Astrocyte of the spinal cord (primary cell): ENCODE measurements at regions not wholly inside any gene's neighbourhood (a gene's known extent, or its start where the extent isn't known, plus 50 kb on each side); places are given as distances from the start of the nearest gene placed in this dataset.
A peak's percentile ranks its signal among the peaks of the same experiment; 100 is the strongest.

Experiments
- DNase-seq: peaks from one replicate; pipeline ENCODE4 v3.0.0; 2011; ENCODE audit warnings: low read depth, low spot score
- H3K4me3 ChIP-seq: 2 replicates; pipeline ENCODE4 v1.5.1; 2011; ENCODE audit warnings: low read depth, mild to moderate bottlenecking, low read length, moderate library complexity
- in situ Hi-C: cut with HindIII; loops from 2 replicates; pipeline ENCODE4 v1.10.0; 2017; ENCODE audit warnings: low sequenced_read_pairs
- TF ChIP-seq, protein P1 (sequence below): IDR thresholded peaks from 2 replicates; pipeline ENCODE4 v1.5.1; 2012; ENCODE audit warnings: low read depth, mild to moderate bottlenecking, low read length, inconsistent platforms

GRCh38 chr2:12178289-12179080 is 432.1 kb downstream of the LPIN1 start:
- H3K4me3 ChIP-seq = no peak overlapping the region
- in situ Hi-C loops = no loop called here
- TF ChIP-seq, protein P1, sequence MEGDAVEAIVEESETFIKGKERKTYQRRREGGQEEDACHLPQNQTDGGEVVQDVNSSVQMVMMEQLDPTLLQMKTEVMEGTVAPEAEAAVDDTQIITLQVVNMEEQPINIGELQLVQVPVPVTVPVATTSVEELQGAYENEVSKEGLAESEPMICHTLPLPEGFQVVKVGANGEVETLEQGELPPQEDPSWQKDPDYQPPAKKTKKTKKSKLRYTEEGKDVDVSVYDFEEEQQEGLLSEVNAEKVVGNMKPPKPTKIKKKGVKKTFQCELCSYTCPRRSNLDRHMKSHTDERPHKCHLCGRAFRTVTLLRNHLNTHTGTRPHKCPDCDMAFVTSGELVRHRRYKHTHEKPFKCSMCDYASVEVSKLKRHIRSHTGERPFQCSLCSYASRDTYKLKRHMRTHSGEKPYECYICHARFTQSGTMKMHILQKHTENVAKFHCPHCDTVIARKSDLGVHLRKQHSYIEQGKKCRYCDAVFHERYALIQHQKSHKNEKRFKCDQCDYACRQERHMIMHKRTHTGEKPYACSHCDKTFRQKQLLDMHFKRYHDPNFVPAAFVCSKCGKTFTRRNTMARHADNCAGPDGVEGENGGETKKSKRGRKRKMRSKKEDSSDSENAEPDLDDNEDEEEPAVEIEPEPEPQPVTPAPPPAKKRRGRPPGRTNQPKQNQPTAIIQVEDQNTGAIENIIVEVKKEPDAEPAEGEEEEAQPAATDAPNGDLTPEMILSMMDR = no peak
- no peak for DNase-seq

DNA sequence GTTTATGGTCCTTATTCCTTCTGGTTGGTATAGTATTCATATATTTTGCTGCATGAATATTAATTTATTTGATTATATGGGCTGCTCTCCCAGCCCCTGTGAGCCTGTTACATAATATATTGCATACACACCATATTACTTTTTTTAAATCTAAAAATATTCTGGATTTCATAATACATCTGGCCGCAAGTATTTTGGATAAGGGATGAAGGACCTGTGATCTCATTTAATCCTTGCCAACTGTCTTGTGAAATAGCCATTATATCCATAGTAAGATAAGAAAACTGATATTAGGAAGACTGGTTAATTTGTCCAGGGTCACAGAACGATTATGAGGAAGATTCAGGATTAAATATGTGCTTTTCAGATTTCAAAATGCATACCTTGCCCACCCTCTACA is 433.6 kb downstream of the LPIN1 start:
- in situ Hi-C loops = no loop called here
- no peak for DNase-seq
- no peak overlapping the region for H3K4me3 ChIP-seq
- TF ChIP-seq, protein P1 = no peak

GRCh38 chr2:12183032-12183645 is 436.7 kb downstream of the LPIN1 start:
- in situ Hi-C loops = no loop called here
- no peak overlapping the region for H3K4me3 ChIP-seq
- DNase-seq = no peak
- TF ChIP-seq, protein P1 = no peak

DNA sequence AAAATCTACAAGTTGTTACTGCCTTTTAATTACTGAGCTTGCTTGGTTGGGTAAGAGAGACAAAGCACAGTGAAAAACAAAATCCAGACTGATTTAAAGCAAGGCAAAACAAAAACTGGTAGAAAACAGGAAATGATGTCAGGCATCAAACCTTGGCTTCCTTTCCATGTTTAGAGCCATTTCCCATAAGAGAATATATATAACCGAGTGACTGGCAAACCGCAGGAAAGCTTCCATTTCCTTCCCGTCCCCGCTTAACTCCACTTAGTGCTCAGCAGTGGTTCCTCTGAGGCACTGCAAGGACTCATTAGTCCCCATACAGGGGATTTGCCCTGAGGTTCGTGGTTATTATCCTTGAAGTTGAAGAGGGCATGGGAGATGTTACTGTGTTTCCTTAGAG is 446.3 kb downstream of the LPIN1 start:
- in situ Hi-C loops = no loop called here
- DNase-seq = no peak
- TF ChIP-seq, protein P1 = no peak
- no peak overlapping the region for H3K4me3 ChIP-seq

DNA sequence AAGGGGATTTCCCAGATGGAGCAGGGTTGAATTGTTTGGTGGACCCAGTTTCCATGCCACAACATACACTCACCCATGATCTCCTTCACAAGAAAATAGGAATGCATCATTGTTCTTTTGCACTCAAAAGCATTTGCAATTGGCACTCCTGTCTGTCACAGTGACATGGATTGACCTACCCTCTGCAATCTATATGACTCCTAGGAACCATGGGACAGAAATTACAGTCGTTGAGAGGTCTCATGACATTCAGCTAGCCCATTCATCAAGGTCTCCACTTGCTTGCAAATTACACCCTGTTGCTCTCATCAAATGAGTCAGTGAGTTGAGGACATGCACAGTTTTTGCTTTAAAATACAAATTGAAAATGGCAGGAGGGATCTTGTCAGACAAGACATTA is 448.5 kb downstream of the LPIN1 start:
- no peak overlapping the region for H3K4me3 ChIP-seq
- DNase-seq = no peak
- TF ChIP-seq, protein P1 = no peak
- in situ Hi-C loops = no loop called here

DNA sequence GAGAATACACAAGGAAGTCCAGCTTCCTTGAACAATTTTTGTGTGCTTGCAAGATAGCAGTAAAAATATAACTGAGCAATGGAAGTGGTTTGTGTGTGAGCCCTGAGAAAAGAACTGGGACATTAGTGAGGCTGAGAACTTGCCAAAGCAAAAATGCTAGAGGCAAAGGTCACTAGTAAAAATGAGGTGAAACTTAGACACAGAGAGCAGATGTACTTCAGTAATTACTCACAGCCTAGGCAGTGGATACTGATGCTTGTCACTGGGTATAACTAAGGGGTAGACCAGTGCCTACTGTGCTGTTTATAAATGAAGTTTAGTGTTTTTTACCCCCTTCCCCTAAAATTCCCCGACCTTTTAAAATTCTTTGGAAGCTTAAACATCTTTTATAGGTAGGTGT is 450.1 kb downstream of the LPIN1 start:
- no peak overlapping the region for H3K4me3 ChIP-seq
- peak; percentile 5 for DNase-seq
- TF ChIP-seq, protein P1 = no peak
- in situ Hi-C loops = no loop called here
